GM23248 (cell line): ENCODE measurements at regions not wholly inside any gene's neighbourhood (a gene's known extent, or its start where the extent isn't known, plus 50 kb on each side); places are given as distances from the start of the nearest gene placed in this dataset.

Experiments used
- EZH2 ChIP-seq: fragments of 200-600 bp; sonication (generic); IDR thresholded peaks from 2 replicates; pipeline ENCODE4 v1.6.1; 2018; ENCODE audit warnings: antibody characterized with exemption, mild to moderate bottlenecking; ENCODE audit not compliant: insufficient read depth, poor library complexity, severe bottlenecking
- EZH2phosphoT487 ChIP-seq: fragments of 200-600 bp; sonication (generic); IDR thresholded peaks from 2 replicates; pipeline ENCODE4 v1.6.1; 2018; ENCODE audit warnings: antibody characterized with exemption, moderate library complexity, mild to moderate bottlenecking, low read depth; ENCODE audit not compliant: insufficient read depth

- TF ChIP-seq EZH2: no peak
- TF ChIP-seq EZH2phosphoT487: no peak
These were observed 244.5 kb upstream of the PRICKLE1 start for GRCh38 chr12:42834062-42834461.
